HT1080 (cell line): ENCODE measurements at regions not wholly inside any gene's neighbourhood (a gene's known extent, or its start where the extent isn't known, plus 50 kb on each side); places are given as distances from the start of the nearest gene placed in this dataset.
"Not testable (repeated sequence)": the region's sequence is repeated elsewhere in the genome, so short reads cannot be mapped to it uniquely, and the experiment has no call there.

Experiments used
- DNase-seq: peaks from one replicate; pipeline ENCODE4 v3.0.0-alpha.2; 2015; ENCODE audit warnings: low read depth

GRCh38 chrX:79026742-79027141, 81.6 kb downstream of the P2RY10 start:
- DNase-seq, result not testable (repeated sequence)

GRCh38 chrX:79035421-79035820, 90.2 kb downstream of the P2RY10 start:
- DNase-seq, result no peak

GRCh38 chrX:79036157-79036880, 91.1 kb downstream of the P2RY10 start:
- no peak for DNase-seq

- no peak for DNase-seq
Observed at GRCh38 chrX:79065696-79066095, 78.8 kb upstream of the GPR174 start.

GRCh38 chrX:79078114-79078513, 66.4 kb upstream of the GPR174 start:
- DNase-seq, result no peak

GRCh38 chrX:79079477-79079876, 65.0 kb upstream of the GPR174 start:
- no peak for DNase-seq

- no peak for DNase-seq
Observed at GRCh38 chrX:79080141-79080540, 64.3 kb upstream of the GPR174 start.

- DNase-seq, result peak; percentile 27
Observed at GRCh38 chrX:79081895-79082512, 62.5 kb upstream of the GPR174 start.

GRCh38 chrX:79082899-79083298, 61.6 kb upstream of the GPR174 start:
- no peak for DNase-seq

- no peak for DNase-seq
Observed at GRCh38 chrX:79084923-79085322, 59.6 kb upstream of the GPR174 start.

GRCh38 chrX:79089896-79090584, 54.4 kb upstream of the GPR174 start:
- DNase-seq, result no peak

GRCh38 chrX:79094075-79094832, 50.2 kb upstream of the GPR174 start:
- DNase-seq, result no peak
